NCI-H774 (cell line): ENCODE measurements at regions not wholly inside any gene's neighbourhood (a gene's known extent, or its start where the extent isn't known, plus 50 kb on each side); places are given as distances from the start of the nearest gene placed in this dataset.
"Not testable (repeated sequence)": the region's sequence is repeated elsewhere in the genome, so short reads cannot be mapped to it uniquely, and the experiment has no call there.

Experiments
- DNase-seq: peaks from one replicate; lab custom pipeline; 2025; lab: John Stamatoyannopoulos, UW

DNA sequence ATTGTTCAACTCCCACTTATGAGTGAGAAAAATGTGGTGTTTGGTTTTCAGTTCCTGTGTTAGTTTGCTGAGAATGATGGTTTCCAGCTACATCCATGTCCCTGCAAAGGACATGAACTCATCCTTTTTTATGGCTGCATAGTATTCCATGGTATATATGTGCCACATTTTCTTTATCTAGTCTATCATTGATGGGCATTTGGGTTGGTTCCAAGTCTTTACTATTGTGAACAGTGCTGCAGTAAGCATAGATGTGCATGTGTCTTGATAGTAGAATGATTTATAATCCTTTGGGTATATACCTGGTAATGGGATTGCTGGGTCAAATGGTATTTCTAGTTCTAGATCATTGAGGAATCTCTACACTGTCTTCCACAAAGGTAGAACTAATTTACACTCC lies 613.0 kb upstream of the MIR17HG start:
- DNase-seq, result not testable (repeated sequence)

DNA sequence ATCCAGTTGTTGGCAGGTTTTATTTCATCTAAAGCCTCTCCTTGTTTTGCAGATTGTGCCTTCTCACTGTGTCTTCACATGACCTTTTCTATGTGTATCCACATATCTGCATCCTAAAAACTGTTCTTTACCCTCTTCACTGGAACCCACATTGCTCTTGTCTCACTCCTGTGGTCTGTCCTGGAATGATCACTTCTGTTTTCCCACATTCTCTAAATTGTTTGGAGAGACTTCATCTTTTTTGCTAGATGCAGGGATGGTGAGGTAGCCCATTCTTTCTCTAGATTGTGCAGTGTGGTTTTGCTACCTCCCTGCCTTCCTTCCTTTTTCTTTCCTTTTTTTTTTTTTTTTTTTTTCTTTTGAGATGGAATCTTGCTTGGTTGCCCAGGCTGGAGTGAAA lies 608.6 kb upstream of the MIR17HG start:
- DNase-seq, result no peak

- no peak for DNase-seq
Observed at GRCh38 chr13:90740099-90740498, 607.4 kb upstream of the MIR17HG start.

GRCh38 chr13:90742381-90742780 lies 605.1 kb upstream of the MIR17HG start:
- no peak for DNase-seq

GRCh38 chr13:90746230-90746629 lies 601.3 kb upstream of the MIR17HG start:
- DNase-seq, result no peak

DNA sequence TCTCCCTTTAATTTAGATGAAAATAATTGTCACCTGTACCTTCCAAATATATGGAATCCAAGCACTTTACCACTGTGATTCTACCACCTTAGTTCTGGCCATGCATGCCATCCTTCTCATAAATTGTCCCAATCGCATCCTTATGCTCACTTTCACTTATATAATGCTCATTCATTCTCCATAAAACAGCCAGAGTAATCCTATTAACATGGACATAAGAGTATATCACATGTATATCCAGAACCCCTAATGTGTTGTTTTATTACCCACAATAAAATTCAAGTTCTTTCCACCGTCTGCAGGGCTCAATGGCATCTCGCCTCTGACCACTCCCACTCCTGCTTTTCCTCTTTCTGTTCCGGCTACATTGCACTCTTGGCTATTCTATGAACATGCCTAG lies 597.5 kb upstream of the MIR17HG start:
- no peak for DNase-seq

DNA sequence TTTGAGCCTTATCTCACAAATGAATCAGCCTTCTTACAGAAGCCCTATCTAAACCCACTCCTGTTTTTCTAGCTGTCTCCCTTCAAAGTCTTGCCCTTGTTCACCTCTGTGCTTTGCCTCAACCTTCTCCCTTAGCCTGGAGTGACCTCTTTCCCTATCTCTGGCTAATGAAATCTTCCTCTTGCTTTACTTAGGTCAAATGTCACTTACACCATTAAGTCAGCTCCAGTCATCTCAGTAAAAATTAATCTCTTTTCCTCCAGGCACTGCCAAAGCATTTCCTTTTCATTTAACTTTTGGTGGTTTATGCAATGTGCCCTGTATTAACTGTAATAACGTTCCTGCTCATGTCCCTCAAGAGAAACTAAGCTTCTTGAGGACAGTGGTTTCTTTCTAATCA lies 596.5 kb upstream of the MIR17HG start:
- DNase-seq, result no peak

GRCh38 chr13:90752070-90752469 lies 595.4 kb upstream of the MIR17HG start:
- DNase-seq, result no peak

GRCh38 chr13:90757127-90757680 lies 590.3 kb upstream of the MIR17HG start:
- DNase-seq, result no peak

GRCh38 chr13:90760639-90761038 lies 586.8 kb upstream of the MIR17HG start:
- DNase-seq, result no peak

DNA sequence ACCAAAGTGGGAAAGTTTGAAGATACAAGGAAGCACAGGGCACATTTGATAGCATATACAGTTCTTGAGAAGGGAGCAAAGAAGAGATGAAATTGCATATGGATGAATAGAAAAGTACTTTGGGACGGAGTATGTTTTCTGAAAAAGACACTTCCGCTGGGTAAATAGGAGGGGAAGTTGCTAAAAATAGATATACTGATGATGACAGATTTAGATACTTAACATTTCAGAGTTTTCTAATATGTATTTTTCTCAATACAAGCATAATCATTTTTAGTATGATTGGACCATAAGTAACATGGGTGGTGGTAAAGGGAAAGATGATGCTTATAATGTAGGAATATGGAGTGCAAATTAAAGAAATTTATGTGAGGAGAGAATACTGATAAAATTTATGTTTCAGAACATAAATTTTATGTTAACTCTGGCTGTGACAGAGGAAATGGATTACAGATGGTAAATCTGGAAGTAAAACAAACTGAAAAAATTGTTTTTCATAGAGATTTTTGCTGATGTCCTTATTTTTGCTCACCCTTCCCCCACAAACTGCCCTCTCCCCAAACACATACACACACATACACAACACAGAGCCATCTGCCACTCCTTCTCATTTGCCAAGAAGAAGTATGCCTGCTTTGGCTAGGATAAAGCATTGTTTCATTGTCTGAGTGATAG lies 583.9 kb upstream of the MIR17HG start:
- DNase-seq, result no peak

GRCh38 chr13:90766386-90766902 lies 581.0 kb upstream of the MIR17HG start:
- no peak for DNase-seq

DNA sequence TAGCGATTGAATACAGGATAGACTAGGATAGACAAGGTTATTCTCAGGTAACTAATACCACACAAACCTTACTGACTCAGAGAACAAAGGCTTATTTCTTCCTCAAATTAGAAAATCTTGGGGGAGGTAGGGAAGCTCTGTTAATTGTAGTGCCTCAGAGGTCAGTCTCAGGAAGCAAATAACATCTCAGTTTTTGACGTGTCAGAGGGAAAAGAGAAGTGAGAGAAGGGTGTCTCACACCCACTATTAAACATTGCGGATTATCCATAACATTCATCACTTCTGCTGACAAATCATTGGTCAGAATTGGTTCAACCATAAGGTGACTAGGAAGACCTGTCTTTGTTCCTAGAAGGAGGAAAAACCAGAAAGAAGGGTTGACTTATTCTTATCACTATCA lies 579.4 kb upstream of the MIR17HG start:
- no peak for DNase-seq

GRCh38 chr13:90769387-90769786 lies 578.1 kb upstream of the MIR17HG start:
- no peak for DNase-seq

DNA sequence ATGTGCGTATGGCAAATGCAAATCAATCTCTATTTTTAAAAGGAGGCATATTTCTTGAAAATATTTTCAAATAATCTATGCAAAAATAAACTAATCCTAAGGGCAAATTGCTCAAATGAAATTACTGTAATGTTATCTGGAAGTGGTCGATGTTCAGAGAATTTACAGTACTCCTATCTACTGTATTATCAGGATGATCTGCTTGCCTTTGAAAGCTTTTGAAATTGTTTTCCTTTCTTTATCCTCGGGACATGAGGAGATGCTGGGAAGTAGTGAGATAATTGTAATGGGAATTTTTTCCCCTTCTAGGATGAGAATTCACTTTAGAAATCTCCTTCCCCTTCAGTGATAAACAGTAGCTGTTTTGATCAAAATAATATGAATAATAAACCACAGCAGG lies 577.2 kb upstream of the MIR17HG start:
- no peak for DNase-seq

DNA sequence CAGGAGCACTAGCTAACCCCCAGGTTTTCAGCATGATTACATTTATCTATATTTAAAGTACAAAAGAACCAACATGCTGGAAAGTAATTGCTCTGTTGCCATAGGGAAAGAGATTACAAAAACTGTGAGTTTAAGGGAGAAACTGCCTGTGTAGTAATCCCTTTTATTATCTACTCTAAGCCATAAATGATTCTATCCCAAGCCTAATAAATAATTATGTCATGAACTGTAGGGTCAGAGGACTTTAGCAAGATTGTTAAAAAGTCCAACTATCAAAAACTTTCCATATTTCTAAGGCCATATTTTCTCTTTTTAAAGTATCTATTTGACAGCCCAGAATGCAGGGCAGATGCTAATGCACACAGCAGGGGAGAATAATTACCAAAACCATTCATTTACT lies 573.8 kb upstream of the MIR17HG start:
- no peak for DNase-seq

- no peak for DNase-seq
Observed at GRCh38 chr13:90776051-90776748, 571.3 kb upstream of the MIR17HG start.

DNA sequence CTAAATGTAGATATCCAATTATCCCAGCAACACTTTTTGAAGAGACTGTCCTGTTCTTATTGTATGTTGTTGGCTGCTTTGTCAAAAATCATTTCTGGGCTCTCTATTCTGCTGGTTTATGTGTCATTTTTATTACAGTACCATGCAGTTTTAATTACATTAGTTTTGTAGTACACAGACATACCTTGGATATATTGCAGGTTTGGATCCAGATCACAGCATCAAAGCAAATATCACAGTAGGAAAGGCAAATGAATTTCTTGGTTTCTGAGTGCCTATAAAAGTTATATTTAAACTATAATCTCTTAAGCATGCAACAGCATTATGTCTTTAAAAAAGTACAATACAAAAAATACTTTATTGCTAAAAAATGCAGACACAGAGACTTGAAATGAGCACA lies 564.2 kb upstream of the MIR17HG start:
- DNase-seq, result no peak

GRCh38 chr13:90787007-90787406 lies 560.5 kb upstream of the MIR17HG start:
- no peak for DNase-seq

DNA sequence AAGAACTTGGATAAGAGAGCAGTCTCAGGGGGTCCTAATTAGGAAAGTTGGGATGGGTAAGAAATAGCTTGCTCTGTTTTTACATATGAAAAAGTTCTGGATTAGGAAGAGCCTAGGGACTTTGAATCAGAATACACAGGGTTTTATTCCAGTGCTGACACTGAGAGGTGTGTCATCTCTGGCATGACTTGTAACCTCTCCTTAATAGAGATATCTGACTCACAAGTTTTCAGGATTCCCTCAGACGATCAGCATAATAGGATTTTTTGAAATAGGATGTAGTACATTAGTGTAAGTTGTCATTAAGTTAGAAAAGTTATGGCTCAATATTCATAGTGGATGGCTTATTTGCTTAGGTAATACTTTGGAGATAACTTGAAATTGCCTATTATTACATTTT lies 555.2 kb upstream of the MIR17HG start:
- DNase-seq, result no peak

DNA sequence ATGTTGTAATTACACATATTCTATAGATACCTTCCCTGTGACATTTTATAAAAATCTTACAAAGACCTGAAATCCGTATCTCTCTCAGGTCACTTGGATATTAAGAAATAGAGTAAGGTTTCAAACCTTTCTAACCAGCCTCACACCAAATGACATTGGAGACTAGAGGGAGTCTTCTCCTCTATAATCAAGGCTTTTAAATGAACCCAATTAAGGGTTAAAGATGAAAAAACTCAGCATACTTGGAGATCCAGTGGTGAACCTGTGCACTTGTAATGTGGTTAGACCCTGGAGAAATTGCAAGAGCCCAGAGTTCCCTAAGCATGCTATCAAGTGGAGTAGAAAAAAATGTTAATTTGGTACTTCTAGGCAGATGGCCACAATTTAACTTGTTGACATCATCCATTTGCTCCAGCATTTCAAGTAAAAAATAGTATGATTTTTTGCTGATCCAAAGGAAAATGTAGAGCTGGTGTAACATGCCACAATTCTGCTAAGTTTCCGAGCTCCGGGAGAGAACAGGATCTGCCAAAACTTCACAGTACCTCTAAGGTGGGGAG lies 554.1 kb upstream of the MIR17HG start:
- DNase-seq, result no peak

- no peak for DNase-seq
Observed at GRCh38 chr13:90796474-90796873, 551.0 kb upstream of the MIR17HG start.

DNA sequence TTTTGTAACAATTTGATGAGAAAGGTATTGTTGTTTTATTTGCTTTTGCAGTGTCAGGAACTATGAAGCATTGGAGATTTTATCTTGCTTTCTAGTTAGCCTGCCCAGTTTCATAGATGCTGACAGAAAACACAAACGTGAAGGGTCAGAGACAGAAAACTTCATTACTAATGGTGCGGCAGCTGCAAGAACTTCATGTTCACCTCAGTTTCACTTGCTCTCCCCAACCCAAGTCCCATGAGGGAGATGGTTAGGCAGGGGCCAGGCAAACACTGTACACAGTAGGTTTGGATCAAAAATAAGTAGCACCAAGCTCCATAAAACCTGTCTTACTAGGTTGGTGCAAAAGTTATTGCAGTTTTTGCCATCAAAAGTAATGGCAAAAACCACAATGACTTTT lies 550.2 kb upstream of the MIR17HG start:
- no peak for DNase-seq
